Mucosa of rectum (tissue), 2 donors: ENCODE measurements at regions not wholly inside any gene's neighbourhood (a gene's known extent, or its start where the extent isn't known, plus 50 kb on each side); places are given as distances from the start of the nearest gene placed in this dataset.

Experiments used
- H3K27ac ChIP-seq, 2 donors: one replicate each; pipeline ENCODE4 v1.7.0; 2013; ENCODE audit warnings: inconsistent platforms in 2 of 2, low read depth in 2 of 2, low read length in 2 of 2
- H3K27me3 ChIP-seq, 2 donors: one replicate each; pipeline ENCODE4 v1.7.0; 2013; ENCODE audit warnings: low read length in 2 of 2; ENCODE audit not compliant: control insufficient read depth in 2 of 2, insufficient read depth in 2 of 2
- H3K36me3 ChIP-seq, 2 donors: one replicate each; pipeline ENCODE4 v1.7.0; 2013; ENCODE audit warnings: low read length in 2 of 2; ENCODE audit not compliant: control insufficient read depth in 2 of 2, insufficient read depth in 2 of 2
- H3K4me1 ChIP-seq, 2 donors: one replicate each; pipeline ENCODE4 v1.7.0; 2013; ENCODE audit warnings: low read length in 2 of 2, mild to moderate bottlenecking in 1 of 2; ENCODE audit not compliant: control insufficient read depth in 2 of 2, insufficient read depth in 2 of 2
- H3K4me3 ChIP-seq, 2 donors: one replicate each; pipeline ENCODE4 v1.7.0; 2013; ENCODE audit warnings: low read length in 2 of 2
- H3K9ac ChIP-seq, 2 donors: one replicate each; pipeline ENCODE4 v1.7.0; 2013; ENCODE audit warnings: low read length in 2 of 2, low read depth in 1 of 2, mild to moderate bottlenecking in 1 of 2
- H3K9me3 ChIP-seq, 2 donors: one replicate each; pipeline ENCODE4 v1.7.0; 2013; ENCODE audit warnings: low read length in 2 of 2; ENCODE audit not compliant: control insufficient read depth in 2 of 2
- donor health status: healthy.
- donor health status: Normal muscosa, but diverticular disease.

- Histone ChIP-seq H3K9ac (no peak overlapping the region), H3K4me1 (no peaks in the 10 kb centered on the region), H3K27ac (no peak overlapping the region), H3K4me3 (no peak overlapping the region), H3K27me3 (no peaks in the 10 kb centered on the region), H3K9me3 (peaks cover 0 to 4% of the 10 kb centered on the region in 2 donors), H3K36me3 (no peaks in the 10 kb centered on the region)
Measured at GRCh38 chr7:69335331-69335730, 262.9 kb upstream of the AUTS2 start.

GRCh38 chr7:69336976-69337375 lies 261.3 kb upstream of the AUTS2 start:
- H3K9me3 ChIP-seq, result peaks cover 0 to 4% of the 10 kb centered on the region in 2 donors
- no peak overlapping the region for H3K27ac ChIP-seq
- no peaks in the 10 kb centered on the region for H3K36me3 ChIP-seq
- no peaks in the 10 kb centered on the region for H3K27me3 ChIP-seq
- H3K9ac ChIP-seq, result no peak overlapping the region
- H3K4me3 ChIP-seq, result no peak overlapping the region
- no peaks in the 10 kb centered on the region for H3K4me1 ChIP-seq

- Histone ChIP-seq H3K4me1 (no peaks in the 10 kb centered on the region), H3K36me3 (no peaks in the 10 kb centered on the region), H3K9ac (no peak overlapping the region), H3K4me3 (no peak overlapping the region), H3K27me3 (no peaks in the 10 kb centered on the region), H3K9me3 (peaks cover 0 to 4% of the 10 kb centered on the region in 2 donors), H3K27ac (no peak overlapping the region)
Measured at GRCh38 chr7:69338144-69338543, 260.1 kb upstream of the AUTS2 start.

- Histone ChIP-seq H3K27ac (no peak overlapping the region), H3K4me3 (no peak overlapping the region), H3K9me3 (peaks cover 0 to 4% of the 10 kb centered on the region in 2 donors), H3K27me3 (no peaks in the 10 kb centered on the region), H3K4me1 (no peaks in the 10 kb centered on the region), H3K9ac (no peak overlapping the region), H3K36me3 (no peaks in the 10 kb centered on the region)
Measured at GRCh38 chr7:69341288-69341687, 257.0 kb upstream of the AUTS2 start.

- H3K9ac ChIP-seq, result no peak overlapping the region
- no peaks in the 10 kb centered on the region for H3K36me3 ChIP-seq
- H3K4me3 ChIP-seq, result no peak overlapping the region
- H3K4me1 ChIP-seq, result no peaks in the 10 kb centered on the region
- no peaks in the 10 kb centered on the region for H3K27me3 ChIP-seq
- H3K9me3 ChIP-seq, result no peaks in the 10 kb centered on the region
- H3K27ac ChIP-seq, result no peak overlapping the region
Measured at GRCh38 chr7:69342154-69342884, 256.0 kb upstream of the AUTS2 start.

GRCh38 chr7:69349291-69349690 lies 249.0 kb upstream of the AUTS2 start:
- H3K4me3 ChIP-seq, result no peak overlapping the region
- H3K36me3 ChIP-seq, result no peaks in the 10 kb centered on the region
- H3K9ac ChIP-seq, result no peak overlapping the region
- no peaks in the 10 kb centered on the region for H3K9me3 ChIP-seq
- H3K4me1 ChIP-seq, result no peaks in the 10 kb centered on the region
- H3K27ac ChIP-seq, result no peak overlapping the region
- no peaks in the 10 kb centered on the region for H3K27me3 ChIP-seq

- Histone ChIP-seq H3K4me1 (no peaks in the 10 kb centered on the region), H3K9ac (no peak overlapping the region), H3K9me3 (no peaks in the 10 kb centered on the region), H3K4me3 (no peak overlapping the region), H3K36me3 (no peaks in the 10 kb centered on the region), H3K27ac (no peak overlapping the region), H3K27me3 (no peaks in the 10 kb centered on the region)
Measured at GRCh38 chr7:69358163-69358821, 240.0 kb upstream of the AUTS2 start.

GRCh38 chr7:69359003-69359700 lies 239.1 kb upstream of the AUTS2 start:
- Histone ChIP-seq H3K27ac (no peak overlapping the region), H3K4me1 (no peaks in the 10 kb centered on the region), H3K27me3 (no peaks in the 10 kb centered on the region), H3K9me3 (no peaks in the 10 kb centered on the region), H3K4me3 (no peak overlapping the region), H3K36me3 (no peaks in the 10 kb centered on the region), H3K9ac (no peak overlapping the region)

- Histone ChIP-seq H3K27ac (no peak overlapping the region), H3K4me1 (no peaks in the 10 kb centered on the region), H3K27me3 (no peaks in the 10 kb centered on the region), H3K4me3 (no peak overlapping the region), H3K9me3 (no peaks in the 10 kb centered on the region), H3K9ac (no peak overlapping the region), H3K36me3 (no peaks in the 10 kb centered on the region)
Measured at GRCh38 chr7:69360913-69361312, 237.4 kb upstream of the AUTS2 start.

GRCh38 chr7:69363136-69363535 lies 235.1 kb upstream of the AUTS2 start:
- Histone ChIP-seq H3K27ac (no peak overlapping the region), H3K9me3 (no peaks in the 10 kb centered on the region), H3K4me1 (no peaks in the 10 kb centered on the region), H3K36me3 (no peaks in the 10 kb centered on the region), H3K27me3 (no peaks in the 10 kb centered on the region), H3K4me3 (no peak overlapping the region), H3K9ac (no peak overlapping the region)
